ENCODE measurements at regions not wholly inside any gene's neighbourhood (a gene's known extent, or its start where the extent isn't known, plus 50 kb on each side); places are given as distances from the start of the nearest gene placed in this dataset.

GRCh38 chr14:105864116-105864515 is 337.7 kb downstream of the TMEM121 start:
- intact Hi-C loops (cut with DNase I), result no loop called here
- no peak for TF ChIP-seq CTCF (IDR thresholded peaks at IDR 0.05)
- no peak overlapping the region for H3K4me3 ChIP-seq
- H3K36me3 ChIP-seq, result no peaks in the 10 kb centered on the region
- ATAC-seq (no peak), DNase-seq (peak in 2 of 4 donors; percentile 21 to 31)
- H3K27me3 ChIP-seq, result peaks cover 0 to 61% of the 10 kb centered on the region in 2 donors
- no peaks in the 10 kb centered on the region for H3K9me3 ChIP-seq
- no peak overlapping the region for H3K27ac ChIP-seq
- no peaks in the 10 kb centered on the region for H3K4me1 ChIP-seq

- Histone ChIP-seq H3K27ac (no peak overlapping the region), H3K27me3 (peaks cover 0 to 61% of the 10 kb centered on the region in 2 donors), H3K4me1 (no peaks in the 10 kb centered on the region), H3K9me3 (no peaks in the 10 kb centered on the region), H3K4me3 (no peak overlapping the region), H3K36me3 (no peaks in the 10 kb centered on the region)
- intact Hi-C loops (cut with DNase I), result no loop called here
- no peak for ATAC-seq
- DNase-seq, result peak in 2 of 4 donors; percentile 18 to 73
- TF ChIP-seq CTCF (IDR thresholded peaks at IDR 0.05), result no peak
Observed at GRCh38 chr14:105864651-105865265, 338.4 kb downstream of the TMEM121 start.

DNA sequence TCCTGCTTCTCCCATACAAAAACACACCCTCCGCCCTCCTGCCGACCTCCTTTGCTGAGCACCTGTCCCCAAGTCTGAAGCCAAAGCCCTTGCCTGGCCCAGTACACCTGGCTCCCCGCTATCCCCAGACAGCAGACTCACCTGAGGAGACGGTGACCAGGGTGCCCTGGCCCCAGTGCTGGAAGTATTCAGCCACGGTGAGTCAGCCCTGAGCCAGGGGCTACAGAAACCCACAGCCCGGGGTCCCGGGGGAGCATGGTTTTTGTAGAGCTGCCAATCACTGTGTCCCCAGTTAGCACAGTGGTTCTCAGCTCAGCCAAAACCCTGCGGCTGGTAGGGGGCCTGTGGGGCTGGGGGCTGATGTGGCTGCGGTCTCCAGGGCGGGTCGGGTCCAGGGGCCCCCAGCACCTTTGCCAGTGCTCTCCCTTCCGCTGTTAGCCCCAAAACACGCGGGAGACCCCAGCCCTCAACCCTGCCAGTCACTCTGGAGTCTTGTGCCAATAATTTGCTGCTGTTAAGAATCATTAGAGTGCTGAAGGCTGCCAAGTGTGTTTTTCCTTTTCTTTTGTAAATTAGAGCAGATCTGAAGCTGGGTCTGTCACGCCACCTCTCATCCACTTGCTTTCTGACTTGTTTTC is 339.0 kb downstream of the TMEM121 start:
- intact Hi-C loops (cut with DNase I), result no loop called here
- peak in 1 of 4 donors; percentile 40 for DNase-seq

DNA sequence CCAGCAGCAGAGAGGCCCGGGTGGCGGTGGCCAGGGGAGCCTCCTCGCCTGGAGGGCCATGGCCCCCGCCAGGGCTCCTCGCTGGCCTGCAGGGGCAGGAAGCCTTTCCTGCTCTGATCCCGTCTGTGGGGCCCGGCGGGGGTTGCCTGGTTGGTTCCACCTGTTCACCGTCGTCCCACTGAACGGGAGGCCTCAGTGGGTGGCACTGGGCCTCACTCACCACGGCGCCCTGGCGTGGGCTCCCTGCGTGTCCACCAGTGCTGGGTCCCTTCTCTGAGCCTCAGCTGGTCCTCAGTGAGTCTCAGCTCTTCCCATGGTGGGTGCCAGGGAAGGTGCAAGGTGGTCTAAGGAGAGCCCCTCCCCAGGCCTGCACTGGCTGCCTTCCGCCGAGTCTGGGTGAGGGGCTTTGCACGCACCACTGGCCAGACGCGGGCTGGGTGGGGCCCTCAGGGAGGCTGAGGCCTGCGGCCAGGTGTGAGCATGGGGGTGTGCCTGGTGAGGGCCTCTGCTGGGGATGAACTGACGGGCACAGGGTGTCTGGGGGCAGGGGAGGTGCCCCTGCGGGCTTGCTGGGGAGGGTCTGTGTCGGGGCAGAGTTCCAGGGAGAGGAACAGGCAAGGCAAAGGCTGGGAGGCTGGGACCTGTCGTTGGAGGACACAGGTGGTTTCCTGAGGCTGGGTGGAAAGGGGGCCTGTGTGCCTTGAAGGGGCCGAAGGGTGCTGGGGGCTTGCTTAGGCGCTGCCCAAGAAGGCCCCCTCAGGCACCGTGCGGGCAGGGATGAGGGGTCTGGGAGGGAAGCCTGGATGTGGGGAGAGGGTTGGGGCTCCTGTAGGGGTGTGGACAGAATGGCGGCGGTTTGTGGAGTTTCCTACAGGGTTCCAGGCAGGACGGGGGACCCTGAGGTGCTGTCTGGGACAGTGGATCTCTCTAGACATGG is 339.8 kb downstream of the TMEM121 start:
- TF ChIP-seq CTCF (IDR thresholded peaks at IDR 0.05), result no peak
- DNase-seq (peak in 2 of 4 donors; percentile 31 to 74), ATAC-seq (no peak)
- Histone ChIP-seq H3K9me3 (no peaks in the 10 kb centered on the region), H3K27me3 (peaks cover 0 to 51% of the 10 kb centered on the region in 2 donors), H3K4me3 (no peak overlapping the region), H3K36me3 (no peaks in the 10 kb centered on the region), H3K27ac (no peak overlapping the region), H3K4me1 (no peaks in the 10 kb centered on the region)
- intact Hi-C loops (cut with DNase I), result no loop called here

More for the DNA sequence above, 339.0 kb downstream of the TMEM121 start:
- Histone ChIP-seq H3K9me3 (no peaks in the 10 kb centered on the region), H3K4me3 (no peak overlapping the region), H3K27me3 (peaks cover 0 to 59% of the 10 kb centered on the region in 2 donors), H3K27ac (no peak overlapping the region), H3K4me1 (no peaks in the 10 kb centered on the region), H3K36me3 (no peaks in the 10 kb centered on the region)
- no peak for ATAC-seq
- TF ChIP-seq CTCF (IDR thresholded peaks at IDR 0.05), result no peak

Measured in left lung (tissue), 4 donors.